RKO (cell line): ENCODE measurements at regions not wholly inside any gene's neighbourhood (a gene's known extent, or its start where the extent isn't known, plus 50 kb on each side); places are given as distances from the start of the nearest gene placed in this dataset.

Experiments
- DNase-seq: peaks from one replicate; pipeline ENCODE4 v3.0.0-alpha.2; 2016; ENCODE audit warnings: low spot score

DNA sequence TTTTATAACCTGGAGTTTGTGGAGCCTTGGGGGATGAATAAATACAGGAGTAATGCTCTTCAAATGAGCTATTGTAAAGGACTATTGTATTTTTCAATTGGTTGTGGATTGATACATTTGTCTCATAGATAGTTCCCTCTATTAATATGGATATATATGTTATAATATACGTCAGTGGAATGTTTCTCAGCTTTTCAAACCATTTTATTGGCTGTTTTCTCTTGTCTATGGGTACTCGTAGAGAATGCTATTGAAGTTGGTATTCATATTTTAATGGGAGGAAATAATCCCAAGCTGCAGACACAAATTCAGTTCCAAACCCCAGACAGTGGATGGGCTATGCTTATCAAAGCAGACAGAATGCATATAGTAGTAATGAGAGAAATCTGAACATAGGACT, 181.8 kb upstream of the DAB2 start:
- no peak for DNase-seq

DNA sequence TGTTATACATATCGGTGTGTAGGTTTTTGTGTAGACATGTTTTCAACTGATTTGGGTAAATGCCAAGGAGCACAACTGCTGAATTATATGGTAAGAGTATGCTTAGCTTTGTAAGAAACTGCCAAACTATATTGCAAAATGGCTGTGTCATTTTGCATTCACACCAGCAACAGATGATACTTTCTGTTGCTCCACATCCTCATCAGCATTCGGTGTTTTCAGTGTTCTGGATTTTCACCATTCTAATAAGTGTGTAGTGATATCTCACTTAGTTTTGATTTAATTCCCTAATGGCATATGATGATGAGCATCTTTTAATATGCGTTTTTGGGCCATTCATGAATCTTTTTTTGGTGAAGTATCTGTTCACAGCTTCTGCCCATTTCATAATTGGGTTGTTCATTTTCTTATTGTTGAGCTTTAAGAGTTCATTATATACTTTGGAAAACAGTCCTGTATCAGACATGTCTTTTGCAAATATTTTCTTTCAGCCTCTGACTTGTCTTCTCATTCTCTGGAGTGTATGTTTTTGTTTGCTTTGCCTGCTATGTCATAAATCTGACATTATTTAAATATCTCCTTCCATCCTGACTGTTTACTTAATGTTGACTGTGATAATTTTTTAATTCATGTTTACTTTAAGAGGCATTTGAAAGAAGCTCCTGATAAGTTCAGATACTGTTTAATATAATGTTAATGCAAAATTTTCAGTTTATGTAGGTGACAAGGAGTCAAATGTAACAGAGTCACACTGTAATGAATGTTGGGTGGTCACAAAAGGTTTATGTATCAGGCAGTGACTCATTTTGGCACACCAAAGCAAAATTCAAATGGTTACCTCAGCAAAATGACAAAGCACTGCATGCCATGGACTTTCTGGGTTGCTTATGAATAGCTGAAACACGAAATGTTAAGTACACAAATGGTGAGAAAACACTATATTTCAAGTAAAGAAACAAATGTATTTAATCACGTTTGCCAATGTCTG, 181.1 kb upstream of the DAB2 start:
- peak; percentile 12 for DNase-seq

GRCh38 chr5:39605145-39605544, 180.4 kb upstream of the DAB2 start:
- DNase-seq, result no peak

DNA sequence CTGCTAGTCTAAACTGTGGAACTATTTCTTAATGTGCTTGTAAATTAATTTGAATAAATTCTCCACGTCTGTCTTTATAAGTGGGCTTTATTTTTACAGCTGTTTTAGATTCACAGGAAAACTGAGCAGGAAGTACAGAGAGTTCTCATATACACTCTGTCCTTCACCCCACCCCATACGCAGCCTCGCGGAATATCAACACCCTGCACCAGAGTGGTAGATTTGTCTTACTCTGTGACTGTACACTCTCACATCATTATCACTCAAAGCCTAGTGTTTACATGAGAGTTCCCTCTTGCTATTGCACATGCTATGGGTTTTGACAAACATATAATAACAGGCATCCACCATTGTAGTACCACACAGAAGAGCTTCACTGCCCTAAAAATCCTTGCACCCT, 179.7 kb upstream of the DAB2 start:
- DNase-seq, result no peak

GRCh38 chr5:39599721-39600431, 175.1 kb upstream of the DAB2 start:
- DNase-seq, result peak; percentile 59

DNA sequence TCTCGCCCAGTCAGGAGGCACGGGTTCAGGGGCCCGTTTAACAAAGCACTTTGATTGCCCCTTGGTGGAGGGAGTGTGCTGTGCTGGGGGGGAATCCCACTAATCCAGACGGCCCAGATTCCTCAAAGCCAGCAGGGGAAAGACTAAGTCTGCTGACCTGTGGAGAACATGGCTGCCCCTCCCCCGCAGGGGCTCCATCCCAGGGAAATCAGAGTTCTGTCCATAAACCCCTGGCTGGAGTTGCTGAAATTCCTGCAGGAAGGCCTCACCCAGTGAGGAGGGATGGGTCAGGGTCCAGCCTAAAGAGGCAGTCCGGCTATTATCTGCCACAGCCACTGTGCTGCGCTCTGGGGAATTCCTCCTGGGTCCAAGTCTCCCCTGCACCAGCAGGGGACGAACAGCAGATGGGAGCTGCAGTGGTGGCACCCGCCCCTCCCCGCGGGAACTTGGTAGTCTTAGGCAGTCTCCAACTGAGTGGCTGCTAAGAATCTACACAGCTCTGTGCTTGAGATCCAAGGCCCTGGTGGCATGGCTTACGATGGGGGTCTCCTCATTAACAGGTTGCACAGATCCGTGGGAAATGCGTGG, 174.0 kb upstream of the DAB2 start:
- DNase-seq, result no peak

GRCh38 chr5:39588179-39588578, 163.4 kb upstream of the DAB2 start:
- DNase-seq, result no peak

- DNase-seq, result no peak
These were observed 162.9 kb upstream of the DAB2 start for GRCh38 chr5:39587675-39588074.

GRCh38 chr5:39586185-39586584, 161.4 kb upstream of the DAB2 start:
- DNase-seq, result no peak

- DNase-seq, result no peak
These were observed 160.1 kb upstream of the DAB2 start for GRCh38 chr5:39584927-39585326.

- DNase-seq, result no peak
These were observed 156.1 kb upstream of the DAB2 start for GRCh38 chr5:39580702-39581453.

DNA sequence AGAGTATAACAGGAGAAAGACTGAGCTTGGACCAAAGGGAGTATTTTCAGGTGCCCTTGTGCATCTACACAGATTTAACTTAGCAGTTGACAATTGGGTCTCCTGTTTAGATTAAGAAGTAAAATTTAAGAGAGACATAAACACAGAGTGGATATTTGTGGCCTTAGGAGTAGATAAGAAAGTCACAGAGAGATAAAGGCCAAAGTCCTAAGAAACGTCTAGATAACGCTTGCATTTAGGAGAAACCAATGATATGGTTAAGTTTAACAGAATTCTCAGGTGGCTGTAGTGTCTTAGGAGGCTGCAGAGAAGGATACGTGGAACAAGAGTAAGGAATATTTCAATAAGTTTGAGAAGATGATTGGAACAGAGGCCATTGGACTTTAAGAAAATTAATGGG, 155.0 kb upstream of the DAB2 start:
- DNase-seq, result no peak

DNA sequence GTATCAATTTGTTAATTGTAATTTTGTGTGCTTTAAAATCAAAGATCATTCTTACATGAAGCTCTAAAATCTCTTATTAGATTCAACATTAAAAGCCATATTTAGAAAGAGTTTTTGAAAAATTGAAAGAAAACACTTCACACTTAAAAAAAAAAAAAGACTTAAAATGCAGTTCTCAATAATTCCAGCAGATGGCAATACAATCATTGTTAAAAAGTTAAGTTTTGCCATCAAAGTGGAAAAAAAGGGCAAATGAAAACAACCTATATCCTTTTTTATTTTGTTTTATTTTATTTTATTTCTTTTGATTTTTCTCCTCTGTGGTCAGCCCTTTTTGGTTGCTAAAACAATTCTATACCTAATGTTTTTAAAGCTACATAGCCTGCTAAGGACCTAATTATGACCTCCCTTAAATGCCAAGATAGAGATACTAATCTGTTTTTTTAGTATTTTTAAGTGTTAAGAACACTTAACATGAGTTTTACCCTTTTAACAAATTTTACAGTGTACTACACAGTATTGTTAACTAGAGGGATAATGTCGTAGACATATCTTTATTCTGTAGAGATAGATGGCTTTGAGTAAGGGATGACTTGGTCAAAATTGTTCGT, 154.2 kb upstream of the DAB2 start:
- DNase-seq, result peak; percentile 32

- DNase-seq, result no peak
These were observed 152.7 kb upstream of the DAB2 start for GRCh38 chr5:39577529-39577928.

DNA sequence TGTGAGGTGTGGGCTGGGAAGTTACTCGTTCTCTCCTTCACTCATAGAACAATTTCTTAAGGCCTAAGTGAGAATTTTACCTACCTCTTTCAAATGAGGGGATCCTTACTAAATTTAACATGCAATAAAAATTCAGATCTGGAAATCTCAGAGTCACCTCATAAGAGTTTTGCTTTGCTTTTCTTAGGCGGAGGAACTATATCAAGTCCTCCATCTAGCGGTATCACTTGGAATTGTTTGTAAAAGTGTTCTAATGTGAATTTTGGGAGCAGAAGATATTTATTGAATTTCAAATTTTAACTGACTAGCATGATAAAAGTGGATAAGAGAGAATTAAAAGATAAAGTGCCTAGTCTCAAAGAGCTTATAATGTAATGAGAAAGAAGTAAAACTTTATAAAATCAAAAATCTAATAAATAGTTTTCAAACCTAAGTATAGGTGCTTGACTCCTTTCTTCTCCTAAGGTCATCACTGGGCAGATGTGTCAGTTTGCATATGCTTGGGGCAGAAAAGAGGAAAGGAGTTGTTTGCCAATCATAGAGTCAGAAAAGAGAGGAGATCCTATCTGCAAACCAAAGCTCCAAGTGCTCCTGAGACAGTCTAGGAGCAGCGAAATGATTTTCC, 145.7 kb upstream of the DAB2 start:
- DNase-seq, result peak; percentile 43

GRCh38 chr5:39569857-39570256, 145.1 kb upstream of the DAB2 start:
- no peak for DNase-seq

DNA sequence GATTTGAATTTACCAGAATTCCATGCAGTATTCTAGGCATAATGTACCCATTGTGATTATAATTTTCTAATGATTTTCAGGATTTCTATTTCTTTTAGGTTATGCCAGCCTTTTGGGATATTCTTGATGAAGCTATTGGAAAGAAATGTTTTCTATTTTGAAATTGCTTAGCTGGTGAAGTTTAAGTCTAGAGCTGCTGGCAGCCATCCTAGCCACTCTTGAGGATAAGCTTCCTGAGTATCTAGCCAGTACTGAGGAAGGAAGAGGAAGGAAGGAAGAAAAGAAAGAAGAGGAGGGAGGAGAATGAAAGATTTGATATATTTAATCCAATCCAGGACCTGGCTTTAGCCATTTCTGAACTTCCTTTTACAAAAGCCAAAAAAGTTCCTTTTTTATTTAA, 142.1 kb upstream of the DAB2 start:
- DNase-seq, result no peak

GRCh38 chr5:39566029-39566428, 141.2 kb upstream of the DAB2 start:
- DNase-seq, result no peak

GRCh38 chr5:39561421-39561820, 136.6 kb upstream of the DAB2 start:
- DNase-seq, result no peak

DNA sequence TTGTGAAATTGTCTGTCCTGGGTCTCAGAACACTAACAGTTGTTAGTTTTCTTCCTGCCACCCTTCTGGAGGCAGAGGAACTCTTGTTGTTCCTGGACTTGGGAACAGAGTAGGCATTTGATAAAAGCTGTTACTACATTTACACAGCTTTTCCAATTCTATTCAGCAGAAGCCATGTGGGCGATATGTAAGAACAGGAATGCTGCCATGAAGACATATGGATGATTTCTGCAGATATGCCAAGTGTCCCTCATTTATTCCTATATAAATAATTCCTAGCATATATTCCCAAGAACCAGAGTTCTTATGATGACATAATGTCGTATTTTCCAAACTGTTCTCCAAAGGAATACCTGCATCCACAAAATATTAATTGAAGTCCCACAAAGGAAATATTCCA, 135.9 kb upstream of the DAB2 start:
- no peak for DNase-seq

DNA sequence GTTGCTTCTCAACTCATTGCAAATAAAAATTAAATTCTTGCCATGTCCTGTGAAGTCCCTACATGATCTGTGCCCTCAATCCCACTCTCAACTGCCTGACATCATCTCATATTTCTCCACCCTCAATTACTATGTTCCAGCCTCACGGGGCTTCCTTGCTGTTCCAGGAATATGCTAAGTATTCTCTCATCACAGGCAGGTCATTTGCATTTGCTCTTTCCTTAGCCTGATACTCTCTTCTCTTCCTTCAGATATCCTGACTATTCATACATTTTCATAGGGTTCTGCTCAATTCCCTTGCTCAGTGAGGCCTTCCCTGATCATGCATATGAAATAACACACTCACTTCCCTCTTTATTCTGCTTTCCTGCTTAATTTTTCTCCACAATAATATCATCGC, 135.1 kb upstream of the DAB2 start:
- DNase-seq, result no peak
